ENCODE measurements at regions not wholly inside any gene's neighbourhood (a gene's known extent, or its start where the extent isn't known, plus 50 kb on each side); places are given as distances from the start of the nearest gene placed in this dataset.

DNA sequence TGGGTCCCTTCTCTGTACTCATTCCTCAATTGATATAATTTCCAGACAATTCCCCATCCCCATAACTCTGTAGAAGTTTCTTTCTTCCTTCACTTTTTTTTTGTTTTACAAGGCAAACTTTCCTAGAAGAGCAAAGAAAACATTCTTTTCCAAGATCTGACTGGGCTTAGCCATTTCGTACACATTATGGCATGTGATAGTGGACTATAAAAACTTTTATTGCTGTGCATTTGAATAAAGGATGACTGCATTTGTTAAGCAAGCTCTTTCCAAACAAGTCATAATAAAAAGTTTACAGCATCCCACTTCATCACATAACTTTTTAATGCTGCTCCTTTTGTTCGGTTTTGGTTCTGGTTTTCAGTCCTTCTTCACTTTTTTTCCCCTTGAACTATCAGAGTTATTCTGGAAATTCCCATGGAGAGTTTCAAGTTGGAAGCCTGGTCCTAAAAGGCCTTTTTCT lies 231.0 kb upstream of the HMGA2 start:
- no peak overlapping the region for H3K4me3 ChIP-seq (ENCODE audit: control insufficient read depth, low read depth, low read length)
- DNase-seq (ENCODE audit: low read depth) = no peak
- TF ChIP-seq, protein P1, sequence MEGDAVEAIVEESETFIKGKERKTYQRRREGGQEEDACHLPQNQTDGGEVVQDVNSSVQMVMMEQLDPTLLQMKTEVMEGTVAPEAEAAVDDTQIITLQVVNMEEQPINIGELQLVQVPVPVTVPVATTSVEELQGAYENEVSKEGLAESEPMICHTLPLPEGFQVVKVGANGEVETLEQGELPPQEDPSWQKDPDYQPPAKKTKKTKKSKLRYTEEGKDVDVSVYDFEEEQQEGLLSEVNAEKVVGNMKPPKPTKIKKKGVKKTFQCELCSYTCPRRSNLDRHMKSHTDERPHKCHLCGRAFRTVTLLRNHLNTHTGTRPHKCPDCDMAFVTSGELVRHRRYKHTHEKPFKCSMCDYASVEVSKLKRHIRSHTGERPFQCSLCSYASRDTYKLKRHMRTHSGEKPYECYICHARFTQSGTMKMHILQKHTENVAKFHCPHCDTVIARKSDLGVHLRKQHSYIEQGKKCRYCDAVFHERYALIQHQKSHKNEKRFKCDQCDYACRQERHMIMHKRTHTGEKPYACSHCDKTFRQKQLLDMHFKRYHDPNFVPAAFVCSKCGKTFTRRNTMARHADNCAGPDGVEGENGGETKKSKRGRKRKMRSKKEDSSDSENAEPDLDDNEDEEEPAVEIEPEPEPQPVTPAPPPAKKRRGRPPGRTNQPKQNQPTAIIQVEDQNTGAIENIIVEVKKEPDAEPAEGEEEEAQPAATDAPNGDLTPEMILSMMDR (conservative IDR thresholded peaks at IDR 0.05; ENCODE audit: control insufficient read depth, insufficient read depth, low read depth, low read length) = no peak

DNA sequence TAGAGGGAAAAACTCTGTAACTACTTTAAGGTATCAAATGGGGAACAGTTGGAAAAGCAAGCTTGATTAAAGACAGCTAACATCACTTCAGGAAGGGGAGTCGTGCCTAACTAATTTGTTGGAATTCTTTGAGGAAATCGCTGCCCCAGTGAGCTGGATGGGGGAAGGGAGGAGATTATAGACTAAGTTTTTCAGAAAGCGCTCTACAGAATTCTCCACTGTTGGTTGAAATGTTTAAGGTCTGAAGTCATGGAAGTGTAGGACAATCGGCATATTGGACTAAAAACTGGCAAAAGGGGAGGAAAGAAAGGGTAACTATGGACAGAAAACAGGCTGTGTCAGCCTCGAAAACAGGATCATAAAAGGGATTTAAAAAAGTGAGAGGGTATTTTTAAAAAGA lies 229.9 kb upstream of the HMGA2 start:
- no peak overlapping the region for H3K4me3 ChIP-seq (ENCODE audit: control insufficient read depth, low read depth, low read length)
- TF ChIP-seq, protein P1 (conservative IDR thresholded peaks at IDR 0.05; ENCODE audit: control insufficient read depth, insufficient read depth, low read depth, low read length) = no peak
- no peak for DNase-seq (ENCODE audit: low read depth)

DNA sequence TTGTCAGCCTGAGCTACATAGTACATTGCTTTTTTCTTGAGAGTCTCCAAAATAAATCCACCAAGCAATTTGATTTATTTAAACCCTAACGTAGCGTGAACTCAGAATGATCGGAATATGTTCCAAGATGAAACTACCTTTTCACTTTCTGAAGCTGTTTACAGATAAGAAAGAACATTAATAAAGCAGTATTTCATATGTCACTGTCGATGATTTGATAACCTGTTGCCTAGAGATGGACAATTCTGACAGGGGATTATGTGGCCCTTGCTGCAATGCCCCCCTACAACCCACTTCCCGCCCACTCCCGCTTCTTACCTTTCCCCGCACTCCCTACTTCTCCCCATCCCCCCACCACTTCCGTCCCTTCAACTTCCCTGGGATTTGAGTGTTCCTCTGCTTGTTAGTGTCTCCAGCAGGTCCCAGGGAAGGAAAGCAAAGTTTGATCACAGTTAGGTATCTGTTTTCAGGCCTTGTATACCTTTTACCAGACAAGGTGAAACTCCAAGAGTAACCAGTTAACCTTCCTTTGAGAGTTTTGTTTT lies 229.2 kb upstream of the HMGA2 start:
- TF ChIP-seq, protein P1 (conservative IDR thresholded peaks at IDR 0.05; ENCODE audit: control insufficient read depth, insufficient read depth, low read depth, low read length) = no peak
- no peak overlapping the region for H3K4me3 ChIP-seq (ENCODE audit: control insufficient read depth, low read depth, low read length)
- no peak for DNase-seq (ENCODE audit: low read depth)

DNA sequence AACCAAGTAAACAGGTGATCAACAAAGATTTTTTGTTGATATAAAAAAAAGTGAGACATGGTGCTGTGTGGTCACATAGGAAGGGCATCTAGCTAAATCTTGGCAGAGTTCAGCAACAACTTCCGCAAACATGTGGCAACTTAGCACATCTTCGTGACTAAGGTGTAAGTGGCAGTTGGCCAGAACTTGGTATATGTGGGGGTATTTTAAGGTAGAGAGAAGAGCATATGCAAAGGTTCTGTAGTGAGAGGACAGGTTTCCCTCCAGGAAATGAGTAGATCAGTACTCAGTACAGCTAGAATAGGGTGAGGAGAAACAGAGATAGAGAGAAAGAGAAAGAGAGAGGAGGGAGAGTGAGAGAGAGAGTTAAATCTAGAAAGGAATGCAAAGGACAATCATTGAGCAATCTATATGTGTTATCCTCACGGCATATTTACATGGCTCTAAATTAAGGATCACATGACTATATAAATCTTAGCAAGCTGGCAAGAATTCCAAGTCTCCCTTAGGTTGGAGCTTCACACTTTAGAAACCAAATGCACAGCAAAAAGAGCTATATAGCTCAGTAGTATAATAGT lies 227.7 kb upstream of the HMGA2 start:
- TF ChIP-seq, protein P1 (conservative IDR thresholded peaks at IDR 0.05; ENCODE audit: control insufficient read depth, insufficient read depth, low read depth, low read length) = no peak
- peak; percentile 46 for DNase-seq (ENCODE audit: low read depth)
- H3K4me3 ChIP-seq (ENCODE audit: control insufficient read depth, low read depth, low read length) = no peak overlapping the region

DNA sequence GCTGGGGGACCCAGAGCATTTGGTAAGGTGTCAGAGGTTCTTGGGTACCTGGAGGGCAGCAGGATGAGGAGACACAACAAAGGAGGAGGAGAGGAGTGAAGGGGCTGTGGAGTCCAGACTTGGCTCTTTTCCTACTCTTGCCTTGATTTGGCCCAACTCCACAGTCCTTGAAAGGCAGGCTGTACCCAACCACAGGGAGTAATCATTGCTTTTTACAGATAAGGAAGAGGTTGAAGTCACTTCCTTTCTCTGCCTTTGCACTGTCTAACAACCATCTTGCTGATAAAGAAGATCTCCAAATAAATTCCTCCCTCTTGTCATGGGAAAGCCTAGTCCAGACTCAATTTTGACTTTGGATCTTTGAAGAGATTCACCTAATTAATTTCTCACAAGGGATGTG lies 226.8 kb upstream of the HMGA2 start:
- DNase-seq (ENCODE audit: low read depth) = no peak
- no peak overlapping the region for H3K4me3 ChIP-seq (ENCODE audit: control insufficient read depth, low read depth, low read length)
- TF ChIP-seq, protein P1 (conservative IDR thresholded peaks at IDR 0.05; ENCODE audit: control insufficient read depth, insufficient read depth, low read depth, low read length) = no peak

DNA sequence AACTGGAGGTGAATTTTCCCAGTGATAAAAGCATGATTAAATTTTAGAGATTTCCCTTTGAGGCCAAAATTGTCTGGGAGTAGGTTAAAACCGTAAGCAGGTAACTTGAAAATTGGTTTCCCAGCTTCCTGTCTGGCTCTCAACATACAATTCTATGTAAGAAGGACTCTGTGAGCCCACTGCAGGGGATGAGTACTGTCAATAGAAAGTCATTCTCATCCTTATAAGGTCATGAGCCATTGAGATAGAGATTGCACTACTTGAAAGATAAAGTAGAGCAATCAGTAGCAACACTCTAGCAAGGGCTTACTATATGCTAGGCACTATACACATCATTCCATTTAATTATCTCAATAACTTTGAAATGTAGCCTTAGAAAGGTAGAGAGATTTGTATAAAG lies 225.6 kb upstream of the HMGA2 start:
- no peak overlapping the region for H3K4me3 ChIP-seq (ENCODE audit: control insufficient read depth, low read depth, low read length)
- DNase-seq (ENCODE audit: low read depth) = no peak
- TF ChIP-seq, protein P1 (conservative IDR thresholded peaks at IDR 0.05; ENCODE audit: control insufficient read depth, insufficient read depth, low read depth, low read length) = no peak

Data from fibroblast of mammary gland (primary cell).